ENCODE measurements at regions not wholly inside any gene's neighbourhood (a gene's known extent, or its start where the extent isn't known, plus 50 kb on each side); places are given as distances from the start of the nearest gene placed in this dataset.

- no peak for DNase-seq (ENCODE audit: low spot score)
These were observed 57.6 kb upstream of the PKDCC start for GRCh38 chr2:41990245-41990644.

- no peak for DNase-seq (ENCODE audit: low spot score)
These were observed 57.1 kb upstream of the PKDCC start for GRCh38 chr2:41990688-41991087.

GRCh38 chr2:41992056-41992642 lies 55.7 kb upstream of the PKDCC start:
- DNase-seq (ENCODE audit: low spot score): no peak

GRCh38 chr2:41992671-41993434 lies 55.0 kb upstream of the PKDCC start:
- DNase-seq (ENCODE audit: low spot score): no peak

GRCh38 chr2:41993435-41993925 lies 54.3 kb upstream of the PKDCC start:
- DNase-seq (ENCODE audit: low spot score): no peak

- DNase-seq (ENCODE audit: low spot score): no peak
These were observed 53.6 kb upstream of the PKDCC start for GRCh38 chr2:41994233-41994637.

- no peak for DNase-seq (ENCODE audit: low spot score)
These were observed 53.2 kb upstream of the PKDCC start for GRCh38 chr2:41994661-41995060.

- no peak for DNase-seq (ENCODE audit: low spot score)
These were observed 50.3 kb upstream of the PKDCC start for GRCh38 chr2:41997561-41997960.
